Mucosa of rectum (tissue), 2 donors: ENCODE measurements at regions not wholly inside any gene's neighbourhood (a gene's known extent, or its start where the extent isn't known, plus 50 kb on each side); places are given as distances from the start of the nearest gene placed in this dataset.

ENCODE experiments used
- H3K27ac ChIP-seq, 2 donors: one replicate each; pipeline ENCODE4 v1.7.0; 2013; ENCODE audit warnings: inconsistent platforms in 2 of 2, low read depth in 2 of 2, low read length in 2 of 2
- H3K27me3 ChIP-seq, 2 donors: one replicate each; pipeline ENCODE4 v1.7.0; 2013; ENCODE audit warnings: low read length in 2 of 2; ENCODE audit not compliant: control insufficient read depth in 2 of 2, insufficient read depth in 2 of 2
- H3K36me3 ChIP-seq, 2 donors: one replicate each; pipeline ENCODE4 v1.7.0; 2013; ENCODE audit warnings: low read length in 2 of 2; ENCODE audit not compliant: control insufficient read depth in 2 of 2, insufficient read depth in 2 of 2
- H3K4me1 ChIP-seq, 2 donors: one replicate each; pipeline ENCODE4 v1.7.0; 2013; ENCODE audit warnings: low read length in 2 of 2, mild to moderate bottlenecking in 1 of 2; ENCODE audit not compliant: control insufficient read depth in 2 of 2, insufficient read depth in 2 of 2
- H3K4me3 ChIP-seq, 2 donors: one replicate each; pipeline ENCODE4 v1.7.0; 2013; ENCODE audit warnings: low read length in 2 of 2
- H3K9ac ChIP-seq, 2 donors: one replicate each; pipeline ENCODE4 v1.7.0; 2013; ENCODE audit warnings: low read length in 2 of 2, low read depth in 1 of 2, mild to moderate bottlenecking in 1 of 2
- H3K9me3 ChIP-seq, 2 donors: one replicate each; pipeline ENCODE4 v1.7.0; 2013; ENCODE audit warnings: low read length in 2 of 2; ENCODE audit not compliant: control insufficient read depth in 2 of 2
- donor health status: healthy.
- donor health status: Normal muscosa, but diverticular disease.

GRCh38 chr3:145817870-145818483, 343.0 kb downstream of the PLOD2 start:
- Histone ChIP-seq H3K4me3 (no peak overlapping the region), H3K27me3 (no peaks in the 10 kb centered on the region), H3K9me3 (no peaks in the 10 kb centered on the region), H3K27ac (no peak overlapping the region), H3K9ac (no peak overlapping the region), H3K4me1 (no peaks in the 10 kb centered on the region), H3K36me3 (no peaks in the 10 kb centered on the region)

GRCh38 chr3:145820170-145820569, 340.8 kb downstream of the PLOD2 start:
- Histone ChIP-seq H3K27me3 (no peaks in the 10 kb centered on the region), H3K27ac (no peak overlapping the region), H3K9ac (no peak overlapping the region), H3K9me3 (peaks cover 0 to 2% of the 10 kb centered on the region in 2 donors), H3K4me3 (no peak overlapping the region), H3K4me1 (no peaks in the 10 kb centered on the region), H3K36me3 (no peaks in the 10 kb centered on the region)

- Histone ChIP-seq H3K27ac (no peak overlapping the region), H3K9ac (no peak overlapping the region), H3K9me3 (no peaks in the 10 kb centered on the region), H3K27me3 (no peaks in the 10 kb centered on the region), H3K4me1 (no peaks in the 10 kb centered on the region), H3K36me3 (no peaks in the 10 kb centered on the region), H3K4me3 (no peak overlapping the region)
Observed at GRCh38 chr3:145842294-145842902, 318.6 kb downstream of the PLOD2 start.

GRCh38 chr3:145843561-145843960, 317.4 kb downstream of the PLOD2 start:
- H3K27me3 ChIP-seq, result no peaks in the 10 kb centered on the region

GRCh38 chr3:145849115-145849514, 311.9 kb downstream of the PLOD2 start:
- no peak overlapping the region for H3K4me3 ChIP-seq
- H3K9ac ChIP-seq, result no peak overlapping the region
- no peaks in the 10 kb centered on the region for H3K36me3 ChIP-seq
- H3K27me3 ChIP-seq, result no peaks in the 10 kb centered on the region
- no peaks in the 10 kb centered on the region for H3K9me3 ChIP-seq
- H3K4me1 ChIP-seq, result no peaks in the 10 kb centered on the region
- H3K27ac ChIP-seq, result no peak overlapping the region

More at GRCh38 chr3:145843561-145843960, 317.4 kb downstream of the PLOD2 start:
- H3K27ac ChIP-seq, result no peak overlapping the region
- no peaks in the 10 kb centered on the region for H3K36me3 ChIP-seq
- no peaks in the 10 kb centered on the region for H3K4me1 ChIP-seq
- H3K9me3 ChIP-seq, result no peaks in the 10 kb centered on the region
- H3K9ac ChIP-seq, result no peak overlapping the region
- H3K4me3 ChIP-seq, result no peak overlapping the region

- no peaks in the 10 kb centered on the region for H3K36me3 ChIP-seq
- no peak overlapping the region for H3K27ac ChIP-seq
- H3K4me3 ChIP-seq, result no peak overlapping the region
- no peaks in the 10 kb centered on the region for H3K27me3 ChIP-seq
- H3K4me1 ChIP-seq, result no peaks in the 10 kb centered on the region
- no peak overlapping the region for H3K9ac ChIP-seq
- H3K9me3 ChIP-seq, result no peaks in the 10 kb centered on the region
Observed at GRCh38 chr3:145854499-145854898, 306.5 kb downstream of the PLOD2 start.

- no peaks in the 10 kb centered on the region for H3K27me3 ChIP-seq
- no peak overlapping the region for H3K4me3 ChIP-seq
- H3K9ac ChIP-seq, result no peak overlapping the region
- no peaks in the 10 kb centered on the region for H3K36me3 ChIP-seq
- H3K27ac ChIP-seq, result no peak overlapping the region
- H3K4me1 ChIP-seq, result no peaks in the 10 kb centered on the region
- no peaks in the 10 kb centered on the region for H3K9me3 ChIP-seq
Observed at GRCh38 chr3:145857956-145858355, 303.0 kb downstream of the PLOD2 start.

- H3K9me3 ChIP-seq, result no peaks in the 10 kb centered on the region
- H3K27ac ChIP-seq, result no peak overlapping the region
- no peak overlapping the region for H3K4me3 ChIP-seq
- no peaks in the 10 kb centered on the region for H3K27me3 ChIP-seq
- H3K9ac ChIP-seq, result no peak overlapping the region
- H3K36me3 ChIP-seq, result no peaks in the 10 kb centered on the region
- no peaks in the 10 kb centered on the region for H3K4me1 ChIP-seq
Observed at GRCh38 chr3:145864336-145864735, 296.6 kb downstream of the PLOD2 start.

GRCh38 chr3:145865399-145866018, 295.5 kb downstream of the PLOD2 start:
- H3K4me1 ChIP-seq, result no peaks in the 10 kb centered on the region
- no peaks in the 10 kb centered on the region for H3K9me3 ChIP-seq
- H3K36me3 ChIP-seq, result no peaks in the 10 kb centered on the region
- H3K9ac ChIP-seq, result no peak overlapping the region
- no peak overlapping the region for H3K4me3 ChIP-seq
- H3K27ac ChIP-seq, result no peak overlapping the region
- no peaks in the 10 kb centered on the region for H3K27me3 ChIP-seq

GRCh38 chr3:145869958-145870357, 291.0 kb downstream of the PLOD2 start:
- Histone ChIP-seq H3K9me3 (no peaks in the 10 kb centered on the region), H3K9ac (no peak overlapping the region), H3K4me1 (no peaks in the 10 kb centered on the region), H3K36me3 (no peaks in the 10 kb centered on the region), H3K27me3 (no peaks in the 10 kb centered on the region), H3K4me3 (no peak overlapping the region), H3K27ac (no peak overlapping the region)
